ENCODE measurements at regions not wholly inside any gene's neighbourhood (a gene's known extent, or its start where the extent isn't known, plus 50 kb on each side); places are given as distances from the start of the nearest gene placed in this dataset.
"Not testable (repeated sequence)": the region's sequence is repeated elsewhere in the genome, so short reads cannot be mapped to it uniquely, and the experiment has no call there.

GRCh38 chr2:36302911-36303310, 52.7 kb upstream of the CRIM1 start:
- DNase-seq, result no peak

GRCh38 chr2:36301843-36302242, 53.7 kb upstream of the CRIM1 start:
- no peak for DNase-seq

- no peak for DNase-seq
Observed at GRCh38 chr2:36300697-36301096, 54.9 kb upstream of the CRIM1 start.

- DNase-seq, result no peak
Observed at GRCh38 chr2:36296798-36297197, 58.8 kb upstream of the CRIM1 start.

GRCh38 chr2:36294316-36294721, 61.3 kb upstream of the CRIM1 start:
- DNase-seq, result no peak

- DNase-seq, result no peak
Observed at GRCh38 chr2:36290306-36290856, 65.2 kb upstream of the CRIM1 start.

GRCh38 chr2:36289731-36290130, 65.8 kb upstream of the CRIM1 start:
- no peak for DNase-seq

- no peak for DNase-seq
Observed at GRCh38 chr2:36287363-36288275, 68.0 kb upstream of the CRIM1 start.

- not testable (repeated sequence) for DNase-seq
Observed at GRCh38 chr2:36279506-36279905, 76.1 kb upstream of the CRIM1 start.

GRCh38 chr2:36277881-36278523, 77.6 kb upstream of the CRIM1 start:
- DNase-seq, result no peak

- DNase-seq, result no peak
Observed at GRCh38 chr2:36277146-36277808, 78.3 kb upstream of the CRIM1 start.

- no peak for DNase-seq
Observed at GRCh38 chr2:36271266-36271665, 84.3 kb upstream of the CRIM1 start.

GRCh38 chr2:36270758-36271157, 84.8 kb upstream of the CRIM1 start:
- DNase-seq, result no peak

GRCh38 chr2:36267194-36267593, 88.4 kb upstream of the CRIM1 start:
- no peak for DNase-seq

- DNase-seq, result no peak
Observed at GRCh38 chr2:36266536-36267121, 88.9 kb upstream of the CRIM1 start.

GRCh38 chr2:36262581-36262980, 93.0 kb upstream of the CRIM1 start:
- no peak for DNase-seq

GRCh38 chr2:36255863-36256262, 99.7 kb upstream of the CRIM1 start:
- no peak for DNase-seq

GRCh38 chr2:36253086-36253485, 102.5 kb upstream of the CRIM1 start:
- DNase-seq, result no peak

GRCh38 chr2:36246320-36246990, 109.1 kb upstream of the CRIM1 start:
- DNase-seq, result no peak

- DNase-seq, result no peak
Observed at GRCh38 chr2:36245651-36246050, 109.9 kb upstream of the CRIM1 start.

GRCh38 chr2:36238106-36238505, 117.5 kb upstream of the CRIM1 start:
- no peak for DNase-seq

- no peak for DNase-seq
Observed at GRCh38 chr2:36235882-36236281, 119.7 kb upstream of the CRIM1 start.

GRCh38 chr2:36235426-36235825, 120.2 kb upstream of the CRIM1 start:
- DNase-seq, result no peak
